ENCODE measurements at regions not wholly inside any gene's neighbourhood (a gene's known extent, or its start where the extent isn't known, plus 50 kb on each side); places are given as distances from the start of the nearest gene placed in this dataset.
"Not testable (repeated sequence)": the region's sequence is repeated elsewhere in the genome, so short reads cannot be mapped to it uniquely, and the experiment has no call there.

DNA sequence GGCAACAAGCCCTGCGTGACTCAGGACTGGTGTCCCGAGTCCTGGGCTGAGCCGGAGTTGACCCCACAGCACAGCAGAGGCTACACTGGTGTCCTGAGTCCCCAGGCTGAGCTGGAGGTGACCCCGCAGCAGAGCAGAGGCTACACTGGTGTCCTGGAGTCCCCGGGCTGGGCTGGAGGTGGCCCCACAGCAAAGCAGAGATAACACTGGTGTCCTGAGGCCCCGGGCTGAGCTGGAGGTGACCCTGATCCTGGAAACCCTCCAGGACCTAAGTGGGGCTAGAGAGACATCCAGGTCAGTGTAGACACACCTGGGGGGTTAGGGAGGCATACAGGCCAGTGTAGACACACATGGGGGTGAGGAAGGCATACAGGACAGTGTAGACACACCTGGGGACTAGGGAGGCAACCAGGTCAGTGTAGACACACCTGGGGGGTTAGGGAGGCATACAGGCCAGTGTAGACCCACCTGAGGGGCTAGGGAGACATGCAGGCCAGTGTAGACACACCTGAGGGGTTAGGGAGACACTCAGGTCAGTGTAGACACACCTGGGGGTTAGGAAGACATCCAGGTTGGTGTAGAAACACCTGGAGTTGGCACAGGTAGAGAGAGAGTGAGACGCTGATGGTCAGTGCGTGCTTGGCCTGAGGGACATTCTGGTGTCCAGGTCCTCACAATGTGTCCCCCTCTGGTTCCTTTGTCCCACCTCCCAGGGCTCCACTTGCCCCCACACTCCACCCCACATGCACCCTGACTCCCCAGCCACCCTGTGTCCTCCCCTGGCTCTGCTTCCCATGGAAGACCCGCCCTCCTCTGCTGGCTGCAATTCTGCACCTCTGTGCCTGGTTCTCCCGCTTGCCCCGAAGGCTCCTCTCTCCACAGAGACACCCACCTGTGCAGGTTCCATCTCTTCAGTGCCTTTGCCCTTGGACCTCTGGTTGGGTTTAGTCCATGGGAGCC is 321.6 kb upstream of the SFSWAP start:
- Mint-ChIP-seq H3K36me3 (ENCODE audit: low read depth) (no peaks in the 10 kb centered on the region), H3K4me3 (no peak overlapping the region), H3K27me3 (peaks cover 3% of the 10 kb centered on the region), H3K9me3 (no peaks in the 10 kb centered on the region), H3K4me1 (peaks cover 1% of the 10 kb centered on the region), H3K27ac (no peak overlapping the region)
- DNase-seq (no peak), ATAC-seq (no peak)

DNA sequence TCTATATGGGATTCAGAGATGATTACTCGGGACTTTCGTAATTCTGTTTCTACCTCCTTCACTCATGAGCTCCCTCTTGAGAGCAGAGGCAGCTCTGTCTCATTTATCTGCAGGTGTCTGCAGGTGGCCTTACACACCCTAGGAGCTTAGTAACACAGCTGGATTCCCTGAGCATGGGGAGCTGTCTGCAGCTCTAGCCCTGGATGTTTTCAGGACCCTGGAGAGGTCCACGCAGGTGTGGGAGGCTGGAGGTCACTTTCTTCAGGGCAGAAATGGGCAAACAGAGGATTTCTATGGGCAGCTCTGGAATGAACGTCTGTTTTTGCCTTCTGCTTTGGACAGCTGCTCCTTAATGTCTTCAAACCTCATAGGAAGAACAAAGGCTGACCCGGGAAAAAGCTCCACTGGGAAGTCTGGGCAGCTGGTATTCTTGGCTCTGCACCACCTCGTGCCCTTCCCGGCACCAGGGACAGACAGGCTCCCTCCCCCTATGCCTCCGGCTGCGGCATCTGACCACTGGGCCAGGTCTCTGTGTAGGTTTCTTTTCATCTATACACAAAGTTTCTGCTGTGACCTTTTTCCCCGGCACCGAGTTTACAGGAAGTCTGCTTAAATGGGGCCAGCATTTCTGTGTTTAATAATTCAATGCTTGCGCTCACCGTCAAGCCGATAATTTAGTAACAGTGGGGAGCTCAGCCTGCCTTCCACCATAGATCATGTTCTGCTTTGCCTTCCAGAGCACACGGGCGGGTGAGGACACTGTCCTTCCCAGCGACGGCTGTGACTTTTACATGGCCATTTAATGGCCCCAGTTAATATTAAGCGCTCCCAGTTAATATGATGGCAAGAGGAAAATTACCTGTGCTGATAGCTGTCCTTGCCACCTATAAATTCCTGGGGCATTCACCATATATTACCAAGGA is 320.2 kb upstream of the SFSWAP start:
- no peak overlapping the region for H3K27ac Mint-ChIP-seq
- ATAC-seq (no peak), DNase-seq (no peak)
- H3K27me3 Mint-ChIP-seq, result peaks cover 3% of the 10 kb centered on the region
- no peaks in the 10 kb centered on the region for H3K36me3 Mint-ChIP-seq (ENCODE audit: low read depth)
- no peaks in the 10 kb centered on the region for H3K9me3 Mint-ChIP-seq
- peaks cover 1% of the 10 kb centered on the region for H3K4me1 Mint-ChIP-seq
- H3K4me3 Mint-ChIP-seq, result no peak overlapping the region

DNA sequence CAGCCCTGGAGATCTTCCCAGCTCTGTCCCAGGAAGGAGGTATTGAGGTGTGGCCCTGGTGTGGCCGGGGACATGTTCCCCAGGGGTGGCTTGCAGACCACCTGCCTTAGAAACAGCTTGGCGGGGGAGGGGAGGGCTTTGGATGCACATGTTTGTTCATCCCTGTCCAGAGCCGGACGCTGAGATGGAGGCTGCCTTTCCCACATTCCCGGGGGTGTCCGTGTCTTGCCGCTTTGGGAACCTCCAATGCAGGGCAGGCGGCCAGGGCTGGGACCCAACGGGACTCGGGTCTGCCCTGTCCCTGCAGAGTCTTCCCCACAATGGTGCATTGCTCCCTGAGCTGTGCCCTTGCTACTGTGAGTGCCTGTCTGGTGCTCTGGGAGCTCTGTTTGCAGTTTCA is 319.5 kb upstream of the SFSWAP start:
- Mint-ChIP-seq H3K4me3 (no peak overlapping the region), H3K4me1 (peaks cover 1% of the 10 kb centered on the region), H3K27ac (no peak overlapping the region), H3K9me3 (no peaks in the 10 kb centered on the region), H3K27me3 (peaks cover 3% of the 10 kb centered on the region), H3K36me3 (ENCODE audit: low read depth) (no peaks in the 10 kb centered on the region)
- DNase-seq, result no peak
- ATAC-seq, result no peak

DNA sequence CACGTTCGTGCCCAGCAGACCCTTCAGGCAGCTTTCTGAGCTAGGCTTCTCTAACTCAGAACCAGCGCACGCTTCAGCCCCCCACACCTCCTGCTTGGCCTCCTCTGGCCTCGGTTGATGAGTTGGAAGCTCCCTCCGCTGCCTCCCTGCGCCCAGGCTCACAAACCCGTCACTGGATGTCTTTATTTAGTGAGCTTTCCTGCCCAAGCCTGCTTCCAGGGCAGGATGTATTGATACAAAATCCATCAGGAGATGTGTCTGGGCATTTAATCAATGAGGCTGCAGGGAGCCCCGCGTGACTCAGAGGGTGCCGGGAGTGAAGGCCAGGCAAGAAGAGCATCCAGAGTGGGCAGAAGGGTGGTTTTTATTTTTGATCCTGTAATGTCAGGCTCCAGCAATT is 316.1 kb upstream of the SFSWAP start:
- not testable (repeated sequence) for H3K36me3 Mint-ChIP-seq (ENCODE audit: low read depth); H3K4me3 Mint-ChIP-seq; H3K27me3 Mint-ChIP-seq; ATAC-seq; H3K4me1 Mint-ChIP-seq; DNase-seq; H3K27ac Mint-ChIP-seq
- H3K9me3 Mint-ChIP-seq, result peaks cover 22% of the 10 kb centered on the region

DNA sequence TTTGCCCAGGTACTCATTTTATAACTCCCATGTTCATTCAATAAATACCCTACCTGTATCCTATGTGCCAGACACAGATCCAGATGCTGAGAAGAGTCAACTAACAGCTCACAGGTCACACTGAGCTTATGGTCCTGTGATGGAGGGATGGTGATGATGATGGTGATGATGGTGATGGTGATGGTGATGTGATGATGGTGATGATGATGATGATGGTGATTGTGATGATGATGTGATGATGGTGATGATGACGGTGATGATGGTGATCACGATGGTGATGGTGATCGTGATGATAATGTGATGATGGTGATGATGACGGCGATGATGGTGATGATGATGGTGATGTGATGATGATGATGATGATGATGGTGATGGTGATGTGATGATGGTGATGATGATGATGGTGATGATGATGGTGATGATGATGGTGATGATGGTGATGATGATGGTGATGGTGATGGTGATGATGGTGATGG is 315.6 kb upstream of the SFSWAP start:
- not testable (repeated sequence) for H3K27ac Mint-ChIP-seq; H3K4me1 Mint-ChIP-seq; H3K4me3 Mint-ChIP-seq; ATAC-seq; H3K36me3 Mint-ChIP-seq (ENCODE audit: low read depth); H3K27me3 Mint-ChIP-seq; DNase-seq
- H3K9me3 Mint-ChIP-seq, result peaks cover 22% of the 10 kb centered on the region

DNA sequence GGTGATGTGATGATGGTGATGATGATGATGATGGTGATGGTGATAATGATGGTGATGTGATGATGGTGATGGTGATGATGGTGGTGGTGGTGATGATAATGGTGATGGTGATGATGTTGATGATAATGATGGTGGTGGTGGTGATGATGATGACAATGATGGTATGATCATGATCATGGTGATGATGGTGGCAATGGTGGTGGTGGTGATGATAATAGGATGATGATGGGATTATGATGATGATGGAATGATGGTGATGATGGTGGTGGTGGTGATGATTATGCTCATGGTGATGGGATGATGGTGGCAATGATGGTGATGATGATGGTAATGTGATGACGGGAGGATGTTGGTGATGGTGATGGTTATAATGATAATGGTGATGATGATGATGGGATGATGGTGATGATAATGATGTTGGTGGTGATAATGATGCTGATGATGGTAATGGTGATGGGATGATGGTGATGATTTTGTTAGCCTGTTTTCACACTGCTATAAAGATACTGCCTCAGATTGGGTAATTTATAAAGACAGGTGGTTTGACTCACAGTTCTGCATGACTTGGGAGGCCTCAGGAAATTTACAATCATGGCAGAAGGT is 314.8 kb upstream of the SFSWAP start:
- H3K9me3 Mint-ChIP-seq, result peaks cover 22% of the 10 kb centered on the region
- H3K4me3 Mint-ChIP-seq, result no peak overlapping the region
- H3K27ac Mint-ChIP-seq, result no peak overlapping the region
- H3K27me3 Mint-ChIP-seq, result no peaks in the 10 kb centered on the region
- no peak for DNase-seq
- ATAC-seq, result no peak
- H3K36me3 Mint-ChIP-seq (ENCODE audit: low read depth), result peaks cover 1% of the 10 kb centered on the region
- H3K4me1 Mint-ChIP-seq, result no peaks in the 10 kb centered on the region

DNA sequence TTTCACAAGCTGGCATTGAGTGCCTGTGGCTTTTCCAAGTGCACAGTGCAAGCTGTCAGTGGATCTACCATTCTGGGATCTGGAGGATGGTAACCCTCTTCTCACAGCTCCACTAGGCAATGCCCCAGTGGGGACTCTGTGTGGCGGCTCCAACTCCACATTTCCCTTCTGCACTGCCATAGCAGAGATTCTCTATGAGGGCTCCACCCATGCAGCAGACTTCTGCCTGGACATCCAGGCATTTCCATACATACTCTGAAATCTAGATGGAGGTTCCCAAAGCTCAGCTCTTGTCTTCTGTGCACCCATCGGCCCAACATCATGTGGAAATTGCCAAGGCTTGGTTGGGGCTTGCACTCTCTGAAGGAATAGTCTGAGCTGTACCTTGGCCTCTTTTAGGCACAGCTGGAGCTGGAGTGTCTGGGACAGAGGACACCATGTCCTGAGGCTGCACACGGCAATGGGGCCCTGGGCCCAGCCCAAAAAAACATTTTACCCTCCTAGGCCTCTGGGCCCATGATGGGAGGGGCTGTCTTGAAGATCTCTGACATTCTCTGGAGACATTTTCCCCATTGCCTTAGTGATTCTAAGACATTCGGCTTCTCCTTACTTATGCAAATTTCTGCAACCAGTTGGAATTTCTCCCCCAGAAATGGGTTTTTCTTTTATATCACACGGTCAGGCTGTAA is 313.3 kb upstream of the SFSWAP start:
- DNase-seq (no peak), ATAC-seq (no peak)
- Mint-ChIP-seq H3K4me1 (no peaks in the 10 kb centered on the region), H3K27me3 (no peaks in the 10 kb centered on the region), H3K27ac (no peak overlapping the region), H3K4me3 (no peak overlapping the region), H3K36me3 (ENCODE audit: low read depth) (peaks cover 1% of the 10 kb centered on the region), H3K9me3 (peaks cover 22% of the 10 kb centered on the region)

DNA sequence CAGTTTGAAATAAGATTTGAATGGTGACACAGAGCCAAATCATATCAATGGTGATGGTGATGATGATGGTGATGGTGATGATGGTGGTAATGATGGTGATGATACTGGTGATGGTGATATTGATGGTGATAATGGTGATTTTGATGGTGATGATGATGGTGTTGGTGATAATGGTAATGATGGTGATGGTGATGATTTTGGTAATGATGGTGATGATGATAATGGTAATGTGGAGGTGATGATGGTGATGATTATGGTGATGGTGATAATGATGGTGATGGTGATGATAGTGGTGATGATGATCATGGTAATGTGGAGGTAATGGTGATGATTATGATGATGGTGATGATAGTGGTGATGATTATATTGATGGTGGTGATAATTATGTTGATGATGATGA is 311.9 kb upstream of the SFSWAP start:
- Mint-ChIP-seq H3K27me3 (no peaks in the 10 kb centered on the region), H3K4me3 (no peak overlapping the region), H3K4me1 (no peaks in the 10 kb centered on the region), H3K9me3 (peaks cover 22% of the 10 kb centered on the region), H3K36me3 (ENCODE audit: low read depth) (peaks cover 1% of the 10 kb centered on the region), H3K27ac (no peak overlapping the region)
- ATAC-seq, result no peak
- no peak for DNase-seq

DNA sequence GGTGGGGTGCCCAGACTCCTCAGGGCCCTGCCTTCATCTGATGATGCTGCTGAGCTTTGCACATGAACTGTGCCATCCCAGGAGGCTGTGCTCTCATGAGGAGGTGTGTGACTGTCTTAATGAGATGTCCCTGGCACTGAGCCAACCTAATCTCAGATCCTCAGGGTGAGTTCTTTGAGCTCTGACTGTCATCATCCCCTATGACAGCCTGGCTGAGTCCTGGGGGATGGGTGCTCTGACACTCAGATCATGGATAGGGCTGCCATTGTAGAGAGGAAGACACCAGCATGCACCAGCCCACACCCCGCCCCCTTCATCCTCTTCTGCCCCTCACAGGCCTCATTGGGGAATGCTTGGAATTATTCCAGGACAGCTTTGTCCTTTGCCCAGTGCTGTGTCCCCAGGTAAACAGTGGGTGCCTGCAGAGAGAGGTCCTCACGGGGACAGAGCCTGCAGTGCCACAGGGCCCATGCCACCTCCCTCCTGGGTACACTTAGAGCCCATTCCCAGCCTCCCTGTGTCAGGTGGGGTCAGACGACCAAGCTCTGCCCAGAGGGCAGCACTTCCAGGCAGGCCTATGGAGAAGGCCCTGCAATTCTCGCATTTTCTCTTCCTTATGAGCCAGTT is 310.1 kb upstream of the SFSWAP start:
- DNase-seq; H3K4me1 Mint-ChIP-seq; H3K36me3 Mint-ChIP-seq (ENCODE audit: low read depth); ATAC-seq; H3K27ac Mint-ChIP-seq; H3K4me3 Mint-ChIP-seq; H3K27me3 Mint-ChIP-seq: not testable (repeated sequence)
- H3K9me3 Mint-ChIP-seq, result peaks cover 22% of the 10 kb centered on the region

DNA sequence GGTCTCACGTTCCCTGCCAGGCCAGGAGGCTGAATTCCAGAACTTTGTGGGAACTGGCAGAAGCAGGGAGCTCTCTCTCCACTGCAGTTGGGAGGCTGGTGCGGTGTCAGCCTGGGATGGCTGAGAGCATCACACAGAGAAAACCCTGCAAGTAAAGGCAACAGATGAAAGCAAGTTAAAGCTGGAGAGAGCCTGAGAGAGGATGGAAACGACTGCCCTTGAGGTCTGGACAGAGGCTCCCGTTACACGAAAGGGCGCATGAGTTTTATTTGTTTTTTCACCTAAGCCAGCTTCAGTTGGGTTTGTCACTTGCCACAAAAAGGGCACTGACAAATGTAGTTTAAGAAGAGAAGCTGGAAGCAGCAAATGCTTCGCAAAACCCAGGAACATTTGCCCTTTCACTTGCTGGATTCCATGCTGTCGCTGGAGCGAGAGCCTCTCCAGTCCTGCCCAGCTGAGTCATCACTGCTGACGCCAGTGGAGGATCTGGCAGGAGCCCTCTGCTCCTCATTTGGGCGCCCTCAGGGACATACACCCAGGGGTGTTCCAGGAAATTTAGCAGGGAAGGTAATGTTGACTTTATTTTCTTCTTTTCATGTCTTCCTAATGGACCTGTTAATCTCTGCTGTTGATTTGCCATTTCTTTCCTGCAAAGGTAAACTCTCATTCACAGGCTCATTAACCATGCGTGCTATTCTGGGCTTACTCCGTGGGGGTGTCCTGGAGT is 308.8 kb upstream of the SFSWAP start:
- not testable (repeated sequence) for H3K4me1 Mint-ChIP-seq; ATAC-seq; H3K27me3 Mint-ChIP-seq; H3K27ac Mint-ChIP-seq; DNase-seq; H3K36me3 Mint-ChIP-seq (ENCODE audit: low read depth); H3K4me3 Mint-ChIP-seq
- H3K9me3 Mint-ChIP-seq, result peaks cover 19% of the 10 kb centered on the region

DNA sequence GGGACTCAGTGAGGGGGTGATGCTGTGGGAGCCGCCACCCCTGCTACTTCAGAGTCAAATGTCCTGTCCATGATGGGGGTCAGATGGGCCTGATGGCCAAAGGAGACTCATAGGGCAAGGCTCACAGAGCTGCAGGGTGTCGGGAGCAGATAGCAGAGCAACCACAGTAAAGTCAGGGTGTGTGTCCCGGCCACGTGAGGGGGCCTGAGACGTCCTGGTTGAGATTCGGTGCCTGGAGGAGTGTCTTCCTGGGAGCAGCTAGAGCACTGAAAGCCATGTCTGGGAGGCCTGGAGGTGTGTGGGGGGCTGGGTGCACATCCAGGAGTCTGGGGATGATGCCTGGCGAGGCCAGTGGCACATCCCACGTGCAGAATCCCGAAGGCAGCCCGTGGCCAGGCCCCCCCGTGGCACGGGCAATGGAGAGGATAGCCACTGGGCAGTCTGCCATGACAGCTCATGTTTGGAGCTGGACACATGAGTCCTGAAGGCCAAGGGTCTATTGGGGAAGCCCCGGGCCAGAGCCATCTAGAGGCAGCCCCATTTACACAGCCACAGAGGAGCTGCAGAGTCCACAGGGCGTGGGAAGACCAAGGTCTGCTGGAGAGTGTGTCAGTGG is 308.0 kb upstream of the SFSWAP start:
- no peaks in the 10 kb centered on the region for H3K4me1 Mint-ChIP-seq
- peaks cover 3% of the 10 kb centered on the region for H3K27me3 Mint-ChIP-seq
- no peak overlapping the region for H3K27ac Mint-ChIP-seq
- H3K4me3 Mint-ChIP-seq, result no peak overlapping the region
- no peak for ATAC-seq
- peaks cover 1% of the 10 kb centered on the region for H3K36me3 Mint-ChIP-seq (ENCODE audit: low read depth)
- DNase-seq, result no peak
- peaks cover 18% of the 10 kb centered on the region for H3K9me3 Mint-ChIP-seq

DNA sequence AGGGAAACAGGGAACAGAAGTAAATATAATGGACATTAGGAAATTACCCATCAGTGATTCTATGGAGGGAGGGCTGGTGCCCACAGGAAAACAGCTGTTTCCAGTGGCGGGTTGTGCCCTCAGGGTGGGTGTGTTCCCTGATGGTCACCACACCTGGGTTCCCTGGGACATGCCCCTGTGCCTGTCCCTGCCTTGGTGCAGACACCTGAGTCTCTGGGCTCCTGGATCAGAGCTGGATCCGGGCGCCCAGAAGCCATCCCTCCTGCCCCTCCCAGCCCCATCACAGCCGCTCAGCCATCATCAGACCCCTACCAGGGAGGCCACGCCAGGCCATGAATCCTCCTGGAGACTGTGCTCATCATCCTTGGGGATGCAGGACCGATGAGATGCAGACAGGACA is 307.2 kb upstream of the SFSWAP start:
- ATAC-seq, result no peak
- no peak for DNase-seq
- H3K9me3 Mint-ChIP-seq, result peaks cover 10% of the 10 kb centered on the region
- peaks cover 3% of the 10 kb centered on the region for H3K27me3 Mint-ChIP-seq
- H3K36me3 Mint-ChIP-seq (ENCODE audit: low read depth), result peaks cover 1% of the 10 kb centered on the region
- H3K4me1 Mint-ChIP-seq, result no peaks in the 10 kb centered on the region
- H3K27ac Mint-ChIP-seq, result no peak overlapping the region
- H3K4me3 Mint-ChIP-seq, result no peak overlapping the region

DNA sequence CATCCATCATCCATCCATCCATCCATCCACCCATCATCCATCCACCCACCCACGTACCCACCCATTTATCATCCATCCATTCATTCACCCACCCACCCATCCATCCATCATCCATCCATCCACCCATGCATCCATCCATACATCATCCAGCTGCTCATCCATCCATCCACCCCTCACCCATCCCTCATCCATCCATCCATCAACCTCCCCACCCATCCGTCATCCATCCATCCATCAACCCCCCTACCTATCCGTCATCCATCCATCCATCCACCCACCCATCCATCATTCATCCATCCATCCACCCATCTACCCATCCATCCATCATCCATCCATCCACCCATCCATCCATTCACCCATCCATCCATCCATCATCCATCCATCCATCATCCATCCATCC is 306.2 kb upstream of the SFSWAP start:
- no peaks in the 10 kb centered on the region for H3K4me1 Mint-ChIP-seq
- H3K27me3 Mint-ChIP-seq, result peaks cover 6% of the 10 kb centered on the region
- H3K9me3 Mint-ChIP-seq, result peaks cover under 1% of the 10 kb centered on the region
- ATAC-seq (no peak), DNase-seq (no peak)
- no peak overlapping the region for H3K27ac Mint-ChIP-seq
- no peaks in the 10 kb centered on the region for H3K36me3 Mint-ChIP-seq (ENCODE audit: low read depth)
- H3K4me3 Mint-ChIP-seq, result no peak overlapping the region

Measured in activated naive CD8-positive, alpha-beta T cell treated with anti-CD3 and anti-CD28 coated beads, Interleukin-2, amount 50 U/mL, for 24 hours (primary cell).